Stimulated activated CD8-positive, alpha-beta memory T cell treated with anti-CD3 and anti-CD28 coated beads, Interleukin-4, amount 100 ng/mL, for 48 hours (primary cell): ENCODE measurements at regions not wholly inside any gene's neighbourhood (a gene's known extent, or its start where the extent isn't known, plus 50 kb on each side); places are given as distances from the start of the nearest gene placed in this dataset.

Source experiments
- DNase-seq: peaks from one replicate; pipeline ENCODE4 v3.0.0-alpha.2; 2020

GRCh38 chr2:180523621-180524340 is 456.6 kb upstream of the UBE2E3 start:
- DNase-seq, result no peak

- no peak for DNase-seq
Measured at GRCh38 chr2:180520921-180521581, 459.4 kb upstream of the UBE2E3 start.

- DNase-seq, result no peak
Measured at GRCh38 chr2:180520206-180520605, 460.2 kb upstream of the UBE2E3 start.

- no peak for DNase-seq
Measured at GRCh38 chr2:180519276-180519675, 461.1 kb upstream of the UBE2E3 start.

GRCh38 chr2:180516232-180516631 is 464.2 kb upstream of the UBE2E3 start:
- DNase-seq, result no peak

GRCh38 chr2:180513389-180513788 is 467.0 kb upstream of the UBE2E3 start:
- DNase-seq, result no peak

GRCh38 chr2:180508458-180508857 is 471.9 kb upstream of the UBE2E3 start:
- DNase-seq, result no peak

GRCh38 chr2:180507028-180507427 is 473.4 kb upstream of the UBE2E3 start:
- DNase-seq, result no peak

- no peak for DNase-seq
Measured at GRCh38 chr2:180505203-180505602, 475.2 kb upstream of the UBE2E3 start.

GRCh38 chr2:180497621-180498152 is 482.7 kb upstream of the UBE2E3 start:
- DNase-seq, result no peak

- DNase-seq, result no peak
Measured at GRCh38 chr2:180495606-180496005, 484.8 kb upstream of the UBE2E3 start.

- DNase-seq, result no peak
Measured at GRCh38 chr2:180494286-180494685, 486.1 kb upstream of the UBE2E3 start.

- no peak for DNase-seq
Measured at GRCh38 chr2:180482696-180483095, 475.6 kb upstream of the CWC22 start.

GRCh38 chr2:180481998-180482397 is 474.9 kb upstream of the CWC22 start:
- no peak for DNase-seq

GRCh38 chr2:180478883-180479282 is 471.8 kb upstream of the CWC22 start:
- no peak for DNase-seq

- no peak for DNase-seq
Measured at GRCh38 chr2:180474716-180475115, 467.6 kb upstream of the CWC22 start.

- no peak for DNase-seq
Measured at GRCh38 chr2:180473456-180473855, 466.4 kb upstream of the CWC22 start.

GRCh38 chr2:180472133-180472532 is 465.0 kb upstream of the CWC22 start:
- DNase-seq, result no peak

GRCh38 chr2:180463608-180464007 is 456.5 kb upstream of the CWC22 start:
- no peak for DNase-seq

- DNase-seq, result no peak
Measured at GRCh38 chr2:180461761-180462160, 454.7 kb upstream of the CWC22 start.

GRCh38 chr2:180456801-180457200 is 449.7 kb upstream of the CWC22 start:
- DNase-seq, result no peak

GRCh38 chr2:180450841-180451240 is 443.7 kb upstream of the CWC22 start:
- no peak for DNase-seq

GRCh38 chr2:180449171-180449915 is 442.2 kb upstream of the CWC22 start:
- DNase-seq, result no peak

- no peak for DNase-seq
Measured at GRCh38 chr2:180446492-180446891, 439.4 kb upstream of the CWC22 start.
